ENCODE measurements at regions not wholly inside any gene's neighbourhood (a gene's known extent, or its start where the extent isn't known, plus 50 kb on each side); places are given as distances from the start of the nearest gene placed in this dataset.

DNA sequence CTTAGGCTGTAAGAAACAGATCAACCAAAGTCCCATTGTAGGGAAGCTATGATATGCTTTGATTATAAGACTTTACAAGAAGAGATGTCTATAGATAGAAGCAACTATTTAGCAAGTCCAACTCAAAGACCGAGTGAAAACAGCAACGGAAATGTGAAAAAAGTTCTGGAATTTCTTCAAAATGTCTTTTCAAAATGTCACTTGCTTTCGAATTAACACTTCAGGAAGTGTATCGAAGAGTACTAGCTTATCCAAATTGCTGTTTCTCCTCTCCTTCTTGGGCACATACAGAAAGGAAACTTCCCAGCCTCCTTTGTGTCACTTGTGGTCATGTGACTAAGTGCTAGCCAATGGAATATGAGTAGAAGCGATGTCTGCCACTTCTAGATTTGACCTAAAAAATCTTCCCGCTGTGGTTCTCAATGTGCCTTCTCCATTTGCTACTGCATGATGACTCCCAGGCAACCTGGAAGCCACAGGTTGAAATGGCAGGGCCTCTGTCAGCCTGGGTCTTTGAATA is 89.9 kb downstream of the TSEN15 start:
- H3K4me1 Mint-ChIP-seq (ENCODE audit: low read depth): no peaks in the 10 kb centered on the region
- intact Hi-C loops (cut with micrococcal nuclease): no loop called here
- CTCF ChIA-PET: no interaction called here
- DNase-seq: no peak
- peaks cover 8% of the 10 kb centered on the region for H3K27me3 Mint-ChIP-seq
- peaks cover 3% of the 10 kb centered on the region for H3K36me3 Mint-ChIP-seq
- H3K9me3 Mint-ChIP-seq: peaks cover 3% of the 10 kb centered on the region
- H3K27ac Mint-ChIP-seq: no peak overlapping the region
- H3K4me3 Mint-ChIP-seq: no peak overlapping the region
- POLR2A ChIA-PET: no interaction called here

DNA sequence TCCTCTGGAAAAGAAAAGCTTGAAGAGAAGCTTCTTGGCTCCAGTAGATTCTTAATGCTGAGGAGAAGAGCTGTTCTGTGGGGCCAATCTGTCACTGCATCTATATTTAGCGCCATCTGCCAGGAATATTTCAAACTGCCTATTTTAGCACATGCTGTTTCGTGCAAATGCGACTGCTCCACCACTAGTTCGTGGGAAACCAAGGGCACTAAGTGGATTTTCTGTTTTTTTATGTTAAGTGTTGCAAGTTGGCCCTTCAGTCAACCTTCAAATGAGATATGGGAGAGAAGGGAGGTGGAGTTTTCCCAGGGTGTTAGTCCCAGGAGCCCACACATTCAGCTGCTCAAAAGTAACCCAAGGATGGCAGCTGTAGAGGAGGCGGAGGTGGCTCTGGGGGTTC is 91.9 kb downstream of the TSEN15 start:
- ChIA-PET CTCF (no interaction called here), POLR2A (no interaction called here)
- no peaks in the 10 kb centered on the region for H3K36me3 Mint-ChIP-seq
- no peaks in the 10 kb centered on the region for H3K4me1 Mint-ChIP-seq (ENCODE audit: low read depth)
- intact Hi-C loops (cut with micrococcal nuclease): no loop called here
- DNase-seq: no peak
- peaks cover 15% of the 10 kb centered on the region for H3K27me3 Mint-ChIP-seq
- no peak overlapping the region for H3K4me3 Mint-ChIP-seq
- H3K9me3 Mint-ChIP-seq: no peaks in the 10 kb centered on the region
- no peak overlapping the region for H3K27ac Mint-ChIP-seq

DNA sequence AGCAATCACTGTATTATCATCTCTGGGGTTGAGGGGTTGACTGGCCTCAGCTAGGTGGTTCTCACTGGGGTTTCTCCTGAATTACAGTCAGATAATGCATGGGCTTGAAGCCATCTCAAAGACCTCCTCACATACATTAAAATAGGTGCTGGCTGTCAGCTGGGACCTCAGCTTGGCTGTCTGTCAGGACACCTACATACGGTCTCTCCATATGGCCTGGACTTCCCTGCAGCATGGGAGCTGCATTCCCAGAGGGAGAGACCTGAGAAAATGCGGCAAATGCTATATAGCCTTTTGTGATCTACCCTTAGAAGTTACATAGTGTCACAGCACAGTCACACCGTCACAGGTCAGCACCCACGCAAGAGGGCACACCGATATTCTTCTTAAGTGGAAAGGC is 93.6 kb downstream of the TSEN15 start:
- CTCF ChIA-PET: no interaction called here

DNA sequence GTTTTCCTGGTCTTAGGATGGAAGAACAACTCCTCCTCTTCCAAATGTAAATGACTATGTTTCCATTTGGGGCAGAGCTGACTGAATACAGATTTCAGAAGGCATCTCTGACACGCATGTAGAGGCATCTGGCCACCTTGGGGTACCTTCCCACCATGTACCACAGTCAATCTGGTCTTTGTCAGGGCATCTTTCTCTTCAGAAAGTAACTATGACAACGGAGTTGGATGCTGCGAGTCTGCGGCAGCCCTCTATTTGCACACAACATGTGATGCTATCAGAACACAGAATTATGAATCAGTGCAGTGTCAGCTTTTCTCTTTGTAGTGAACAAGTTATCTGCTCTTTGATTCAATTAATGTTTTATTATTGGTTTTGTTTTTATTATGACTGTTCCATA is 94.7 kb downstream of the TSEN15 start:
- H3K27me3 Mint-ChIP-seq: peaks cover 21% of the 10 kb centered on the region
- DNase-seq: no peak
- H3K27ac Mint-ChIP-seq: no peak overlapping the region
- no peaks in the 10 kb centered on the region for H3K4me1 Mint-ChIP-seq (ENCODE audit: low read depth)
- H3K36me3 Mint-ChIP-seq: no peaks in the 10 kb centered on the region
- no peak overlapping the region for H3K4me3 Mint-ChIP-seq
- intact Hi-C loops (cut with micrococcal nuclease): no loop called here
- no peaks in the 10 kb centered on the region for H3K9me3 Mint-ChIP-seq
- POLR2A ChIA-PET: no interaction called here
- CTCF ChIA-PET: no interaction called here

More for the DNA sequence above, 93.6 kb downstream of the TSEN15 start:
- POLR2A ChIA-PET: no interaction called here
- Mint-ChIP-seq H3K27ac (no peak overlapping the region), H3K4me1 (ENCODE audit: low read depth) (no peaks in the 10 kb centered on the region), H3K36me3 (no peaks in the 10 kb centered on the region), H3K27me3 (peaks cover 17% of the 10 kb centered on the region), H3K9me3 (no peaks in the 10 kb centered on the region), H3K4me3 (no peak overlapping the region)
- no peak for DNase-seq
- intact Hi-C loops (cut with micrococcal nuclease): no loop called here

DNA sequence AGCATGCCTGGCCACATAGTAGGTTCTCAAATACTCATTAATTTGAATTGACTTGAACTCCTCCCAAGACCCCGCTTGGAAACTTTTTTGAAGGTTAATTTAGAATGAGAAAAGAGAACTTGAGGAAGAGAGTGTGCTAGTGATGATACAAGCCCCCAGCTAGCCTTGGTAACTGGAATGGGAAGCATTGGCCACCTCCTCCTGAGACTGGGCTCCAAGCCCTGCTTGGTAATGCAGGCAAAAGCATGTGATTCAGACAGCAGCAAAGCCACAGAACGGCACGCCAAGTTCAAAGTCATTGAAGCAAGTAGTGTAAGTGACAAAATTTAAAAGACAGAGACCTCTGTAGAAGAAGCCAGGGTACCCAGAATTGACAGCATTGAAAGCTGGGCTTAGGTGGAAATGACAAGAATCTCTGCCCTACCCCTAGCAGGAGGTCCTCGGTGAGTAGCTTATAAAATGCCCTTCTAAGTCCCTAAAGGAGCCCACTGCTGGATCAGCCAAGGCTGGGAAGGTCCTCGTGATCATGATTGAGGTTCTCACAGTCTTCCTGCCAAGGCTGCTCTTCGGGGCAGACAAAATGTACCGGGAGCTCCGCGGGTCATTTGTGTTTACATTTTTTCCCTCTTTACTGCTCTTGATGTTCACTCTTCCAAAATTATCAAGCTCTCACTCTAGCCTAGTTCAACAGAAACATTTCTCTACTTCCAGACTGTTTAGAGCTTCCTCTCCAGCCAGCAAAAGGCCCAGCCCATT is 99.4 kb downstream of the TSEN15 start:
- no peaks in the 10 kb centered on the region for H3K36me3 Mint-ChIP-seq
- H3K4me3 Mint-ChIP-seq: no peak overlapping the region
- no peaks in the 10 kb centered on the region for H3K9me3 Mint-ChIP-seq
- POLR2A ChIA-PET: no interaction called here
- no peak for DNase-seq
- H3K4me1 Mint-ChIP-seq (ENCODE audit: low read depth): peaks cover 12% of the 10 kb centered on the region
- no peak overlapping the region for H3K27ac Mint-ChIP-seq
- CTCF ChIA-PET: no interaction called here
- peaks cover 34% of the 10 kb centered on the region for H3K27me3 Mint-ChIP-seq
- intact Hi-C loops (cut with micrococcal nuclease): no loop called here

DNA sequence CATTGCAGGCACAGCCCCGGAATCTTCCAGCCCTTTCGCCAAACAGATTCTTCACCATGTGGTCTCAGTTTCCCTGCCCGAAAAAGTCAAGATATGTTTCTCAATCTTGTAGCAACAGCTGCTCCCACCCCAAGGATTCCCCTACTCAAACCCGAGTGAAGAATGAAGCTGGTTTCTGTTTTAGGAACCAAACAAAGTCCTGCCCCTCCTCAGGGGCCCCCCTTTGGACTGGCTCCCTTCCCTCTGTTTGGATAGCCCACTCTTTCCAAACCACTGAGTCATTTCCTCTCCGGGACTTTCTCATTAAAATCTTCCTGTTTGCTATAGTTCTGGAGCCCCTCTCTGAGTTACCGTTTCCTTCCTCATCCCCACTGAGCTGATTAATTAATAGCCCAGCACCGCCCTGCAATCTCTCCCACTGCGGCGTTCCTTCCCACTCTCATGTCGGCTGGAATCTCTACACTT is 100.9 kb downstream of the TSEN15 start:
- DNase-seq: no peak
- intact Hi-C loops (cut with micrococcal nuclease): no loop called here
- peak overlapping the region; percentile 20 for H3K4me3 Mint-ChIP-seq
- no peaks in the 10 kb centered on the region for H3K36me3 Mint-ChIP-seq
- CTCF ChIA-PET: no interaction called here
- POLR2A ChIA-PET: no interaction called here
- H3K9me3 Mint-ChIP-seq: no peaks in the 10 kb centered on the region
- H3K27me3 Mint-ChIP-seq: peaks cover 34% of the 10 kb centered on the region
- no peak overlapping the region for H3K27ac Mint-ChIP-seq
- peaks cover 12% of the 10 kb centered on the region for H3K4me1 Mint-ChIP-seq (ENCODE audit: low read depth)

DNA sequence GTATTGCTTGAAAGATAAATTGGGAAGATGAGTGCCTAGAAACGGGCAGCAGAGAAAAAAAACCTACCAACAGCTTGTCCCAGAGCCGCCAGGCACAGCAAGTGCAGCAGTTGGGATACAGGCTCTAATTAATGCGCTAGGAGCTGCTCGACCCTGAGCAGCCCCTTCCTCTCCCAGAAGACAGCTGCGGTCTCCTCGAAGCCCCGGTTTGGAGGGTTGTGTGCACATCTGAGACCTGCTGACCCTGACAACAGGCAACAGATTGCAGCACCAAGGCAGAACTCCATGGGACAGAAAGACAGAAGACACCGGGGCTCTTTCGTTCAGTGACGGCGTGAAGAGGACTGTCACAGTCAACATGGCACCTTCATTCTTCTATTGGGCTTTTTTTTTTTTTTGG is 101.4 kb downstream of the TSEN15 start:
- H3K9me3 Mint-ChIP-seq: no peaks in the 10 kb centered on the region

DNA sequence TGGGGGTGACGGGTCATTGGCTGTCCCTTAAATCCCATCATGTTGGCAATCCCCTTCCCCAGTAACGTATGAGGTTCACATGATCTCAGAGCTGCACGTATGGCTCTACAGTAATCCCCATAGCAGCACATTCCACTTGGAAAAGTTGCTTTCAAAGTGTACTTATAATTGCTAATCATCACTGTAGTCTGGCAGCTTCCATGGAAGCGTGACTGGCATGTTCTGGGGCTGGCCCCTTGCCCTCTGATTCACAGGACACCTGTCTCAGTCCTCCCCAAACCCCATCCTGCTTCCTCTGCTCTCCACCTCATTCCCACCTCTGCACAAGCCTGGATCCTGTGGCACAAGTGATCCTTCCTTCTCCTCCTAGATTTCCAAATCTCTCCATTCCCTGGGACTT is 102.2 kb downstream of the TSEN15 start:
- H3K27me3 Mint-ChIP-seq: peaks cover 29% of the 10 kb centered on the region
- H3K36me3 Mint-ChIP-seq: no peaks in the 10 kb centered on the region
- no peak overlapping the region for H3K27ac Mint-ChIP-seq
- H3K4me3 Mint-ChIP-seq: no peak overlapping the region
- ChIA-PET POLR2A (no interaction called here), CTCF (no interaction called here)
- intact Hi-C loops (cut with micrococcal nuclease): no loop called here
- peaks cover 12% of the 10 kb centered on the region for H3K4me1 Mint-ChIP-seq (ENCODE audit: low read depth)
- no peak for DNase-seq
- no peaks in the 10 kb centered on the region for H3K9me3 Mint-ChIP-seq

More for the DNA sequence above, 101.4 kb downstream of the TSEN15 start:
- H3K27me3 Mint-ChIP-seq: peaks cover 30% of the 10 kb centered on the region
- no peaks in the 10 kb centered on the region for H3K36me3 Mint-ChIP-seq
- intact Hi-C loops (cut with micrococcal nuclease): no loop called here
- no peak overlapping the region for H3K27ac Mint-ChIP-seq
- CTCF ChIA-PET: no interaction called here
- POLR2A ChIA-PET: no interaction called here
- H3K4me3 Mint-ChIP-seq: no peak overlapping the region
- peaks cover 12% of the 10 kb centered on the region for H3K4me1 Mint-ChIP-seq (ENCODE audit: low read depth)
- no peak for DNase-seq

DNA sequence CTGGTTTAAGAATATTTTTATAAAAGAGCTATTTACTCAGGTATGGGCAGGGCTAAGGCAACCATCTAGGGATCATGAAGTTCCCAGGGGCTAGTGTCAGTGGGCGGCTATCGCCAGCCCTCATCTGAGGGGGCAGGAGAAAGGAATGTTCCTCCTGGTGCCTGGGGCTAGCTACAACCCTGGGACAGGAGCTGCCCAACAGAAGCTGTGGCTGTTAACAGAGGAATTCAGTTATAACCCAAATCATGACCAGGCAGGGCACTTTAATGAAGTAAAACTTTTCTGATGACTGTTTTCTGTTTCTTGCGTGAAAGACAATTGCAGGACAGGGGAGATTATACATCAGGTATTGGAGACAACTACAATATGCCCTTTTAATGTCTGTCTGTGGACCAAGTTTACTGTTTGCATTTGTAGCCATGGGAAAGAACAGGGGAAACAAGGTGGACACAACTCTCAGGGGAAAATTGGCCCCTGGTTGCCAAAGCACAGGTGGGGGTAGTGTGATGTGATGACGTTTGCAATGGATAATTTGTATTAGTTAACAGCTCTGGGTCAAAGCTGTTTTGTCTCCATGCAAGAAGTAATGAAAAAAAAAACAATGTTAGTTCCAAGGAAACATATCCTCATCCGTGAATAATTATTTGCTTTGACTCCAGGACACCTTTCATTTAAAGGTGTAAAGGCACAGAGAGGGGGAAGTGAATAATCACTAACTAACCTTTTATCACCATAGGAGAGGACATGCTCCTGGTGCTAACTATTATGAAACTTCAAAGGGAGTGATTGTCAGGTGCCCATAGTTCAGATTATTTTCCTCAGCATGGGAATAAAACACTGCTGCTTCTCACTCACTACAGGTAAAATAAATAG is 105.2 kb downstream of the TSEN15 start:
- no peak overlapping the region for H3K4me3 Mint-ChIP-seq
- ChIA-PET CTCF (interaction anchor here (1.1 kb wide), 1 partner anchor 501 kb away, joined by 3 read pairs; no protein-coding TSS in a partner anchor), POLR2A (no interaction called here)
- peaks cover 12% of the 10 kb centered on the region for H3K4me1 Mint-ChIP-seq (ENCODE audit: low read depth)
- H3K27ac Mint-ChIP-seq: no peak overlapping the region
- no peak for DNase-seq
- no peaks in the 10 kb centered on the region for H3K36me3 Mint-ChIP-seq
- H3K9me3 Mint-ChIP-seq: no peaks in the 10 kb centered on the region
- H3K27me3 Mint-ChIP-seq: peaks cover 19% of the 10 kb centered on the region
- intact Hi-C loops (cut with micrococcal nuclease): no loop called here

DNA sequence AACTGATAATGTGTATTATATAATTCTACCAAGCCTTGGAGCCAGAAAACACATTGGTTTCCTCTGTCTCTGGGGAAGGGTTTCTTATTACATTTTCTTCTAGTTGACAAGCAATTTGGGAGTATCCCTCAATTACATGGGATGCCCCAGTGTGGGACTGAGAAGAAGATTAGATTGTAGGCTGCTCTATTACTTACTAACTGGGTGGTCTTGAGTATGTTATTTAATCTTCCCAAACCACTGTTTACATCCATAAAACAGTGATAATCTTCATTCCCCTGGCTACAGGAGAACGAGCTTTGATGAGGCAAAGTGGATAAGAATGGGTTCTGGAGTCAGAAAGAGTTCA is 105.8 kb downstream of the TSEN15 start:
- intact Hi-C loops (cut with micrococcal nuclease): no loop called here

DNA sequence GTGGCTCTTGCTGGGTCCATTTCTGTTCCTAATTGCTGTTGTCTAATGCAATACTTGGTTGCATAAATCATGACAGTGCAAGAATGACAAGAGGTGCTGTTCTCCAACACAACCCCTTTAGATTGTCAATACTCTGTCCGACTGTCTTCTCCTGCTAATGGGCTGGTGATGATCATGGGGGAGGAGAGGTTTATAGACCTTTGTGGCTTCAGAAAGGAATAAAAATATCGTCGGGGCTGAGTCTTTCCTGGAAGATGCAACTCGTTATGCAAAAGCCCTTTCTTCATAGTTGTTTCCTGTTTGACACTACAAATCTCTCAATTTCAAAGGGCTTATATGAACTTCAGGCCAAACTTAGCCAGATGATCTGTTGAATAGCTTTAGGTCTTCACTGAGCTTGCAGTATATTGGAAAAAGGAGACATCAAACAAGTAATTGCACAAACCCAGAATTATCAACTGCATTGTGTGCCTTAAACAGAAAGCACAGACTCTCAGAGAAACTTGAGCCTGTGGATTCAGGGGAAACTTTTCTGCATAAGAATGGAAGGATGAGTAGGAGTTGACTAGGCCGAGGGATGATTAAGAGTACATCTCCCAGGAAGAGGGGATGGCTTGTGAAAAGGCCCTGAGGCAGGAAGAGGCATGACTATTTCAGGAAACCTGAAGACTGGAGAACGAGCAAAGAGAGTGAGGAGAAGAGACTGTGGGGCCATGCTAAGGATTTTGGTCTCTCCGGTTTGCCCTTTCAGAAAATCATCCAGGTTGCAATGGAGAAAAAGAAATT is 107.6 kb downstream of the TSEN15 start:
- intact Hi-C loops (cut with micrococcal nuclease): no loop called here
- Mint-ChIP-seq H3K27me3 (peaks cover 5% of the 10 kb centered on the region), H3K36me3 (no peaks in the 10 kb centered on the region), H3K4me1 (ENCODE audit: low read depth) (peaks cover 13% of the 10 kb centered on the region), H3K27ac (no peak overlapping the region), H3K4me3 (no peak overlapping the region), H3K9me3 (no peaks in the 10 kb centered on the region)
- CTCF ChIA-PET: interaction anchor here (1.0 to 1.9 kb wide), 2 partner anchors 63 to 316 kb away, joined by 4 to 5 read pairs; no protein-coding TSS in a partner anchor
- no peak for DNase-seq
- POLR2A ChIA-PET: no interaction called here

More for the DNA sequence above, 105.8 kb downstream of the TSEN15 start:
- Mint-ChIP-seq H3K9me3 (no peaks in the 10 kb centered on the region), H3K4me3 (no peak overlapping the region), H3K36me3 (no peaks in the 10 kb centered on the region), H3K27ac (no peak overlapping the region), H3K4me1 (ENCODE audit: low read depth) (peaks cover 10% of the 10 kb centered on the region), H3K27me3 (peaks cover 16% of the 10 kb centered on the region)
- no peak for DNase-seq
- POLR2A ChIA-PET: no interaction called here
- CTCF ChIA-PET: interaction anchor here (1.1 kb wide), 1 partner anchor 502 kb away, joined by 3 read pairs; no protein-coding TSS in a partner anchor

DNA sequence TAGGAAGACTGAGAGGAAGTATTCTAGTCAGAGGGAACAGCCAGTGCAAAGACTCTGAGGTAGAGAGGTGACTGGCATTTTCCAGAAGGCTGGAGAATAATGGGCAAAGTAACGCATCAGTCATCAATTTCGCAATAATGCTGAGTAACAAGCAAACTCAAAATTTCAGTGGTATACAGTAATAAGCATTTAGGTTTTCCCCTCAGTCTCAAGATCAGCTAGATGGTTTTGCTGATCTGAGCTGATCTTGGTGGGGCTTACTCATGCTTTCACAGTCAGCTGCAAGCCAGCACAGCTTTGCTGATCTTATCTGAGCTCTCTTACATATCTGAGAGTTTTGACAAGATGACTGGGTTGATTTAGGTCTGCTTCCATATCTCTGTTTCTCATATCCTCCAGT is 108.7 kb downstream of the TSEN15 start:
- POLR2A ChIA-PET: interaction anchor here (0.9 to 1.3 kb wide), 2 partner anchors 204 to 596 kb away, joined by 3 to 7 read pairs; no protein-coding TSS in a partner anchor
- CTCF ChIA-PET: interaction anchor here (0.6 to 1.9 kb wide), 7 partner anchors 62 to 331 kb away, joined by 3 to 6 read pairs (median 3); partner anchors contain the start of gene TSEN15

More for the DNA sequence above, 108.7 kb downstream of the TSEN15 start:
- Mint-ChIP-seq H3K27me3 (peaks cover 4% of the 10 kb centered on the region), H3K36me3 (no peaks in the 10 kb centered on the region), H3K27ac (no peak overlapping the region), H3K4me3 (no peak overlapping the region), H3K9me3 (peaks cover 5% of the 10 kb centered on the region), H3K4me1 (ENCODE audit: low read depth) (peaks cover 14% of the 10 kb centered on the region)
- DNase-seq: peak; percentile 78
- intact Hi-C loops (cut with micrococcal nuclease): loop anchor here (1.0 to 10.0 kb wide), 16 partner anchors 42 to 731 kb away; partner anchors contain the start of genes APOBEC4, ARPC5, C1orf21 and COLGALT2
